Hepatocyte (in vitro differentiated cells): ENCODE measurements at regions not wholly inside any gene's neighbourhood (a gene's known extent, or its start where the extent isn't known, plus 50 kb on each side); places are given as distances from the start of the nearest gene placed in this dataset.
"Not testable (repeated sequence)": the region's sequence is repeated elsewhere in the genome, so short reads cannot be mapped to it uniquely, and the experiment has no call there.

Source experiments
- EZH2 ChIP-seq: fragments of 200-600 bp; sonication (generic); IDR thresholded peaks from 2 replicates; pipeline ENCODE4 v1.6.1; 2016; ENCODE audit warnings: antibody characterized with exemption, mild to moderate bottlenecking, borderline replicate concordance
- EZH2phosphoT487 ChIP-seq: fragments of 200-600 bp; sonication (generic); IDR thresholded peaks from one replicate; pipeline ENCODE4 v1.6.1; 2018; ENCODE audit warnings: antibody characterized with exemption, mild to moderate bottlenecking, low read depth, moderate library complexity; ENCODE audit not compliant: unreplicated experiment, severe bottlenecking
- TF ChIP-seq, protein P1 (sequence below): fragments of 200-600 bp; sonication (generic); IDR thresholded peaks from 2 replicates; pipeline ENCODE4 v1.5.1; 2016; ENCODE audit warnings: antibody characterized with exemption, mild to moderate bottlenecking; ENCODE audit not compliant: poor library complexity

DNA sequence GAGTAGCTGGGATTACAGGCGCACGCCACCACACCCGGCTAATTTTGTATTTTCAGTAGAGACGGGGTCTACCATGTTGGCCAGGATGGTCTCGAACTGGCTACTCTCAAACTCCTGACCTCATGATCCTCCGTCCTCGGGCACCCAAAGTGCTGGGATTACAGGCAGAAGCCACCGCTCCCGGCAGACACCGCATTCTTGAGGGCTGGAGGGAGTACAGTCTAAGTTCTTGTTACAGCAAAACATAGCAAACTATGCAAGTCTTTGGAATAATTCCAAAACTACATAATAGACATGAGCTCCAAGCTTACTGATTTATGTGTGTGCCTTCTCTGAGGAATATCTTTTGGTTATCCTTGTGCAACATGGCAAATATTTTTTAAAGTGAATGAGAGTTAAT, 299.1 kb upstream of the ZNF658 start:
- TF ChIP-seq, protein P1, sequence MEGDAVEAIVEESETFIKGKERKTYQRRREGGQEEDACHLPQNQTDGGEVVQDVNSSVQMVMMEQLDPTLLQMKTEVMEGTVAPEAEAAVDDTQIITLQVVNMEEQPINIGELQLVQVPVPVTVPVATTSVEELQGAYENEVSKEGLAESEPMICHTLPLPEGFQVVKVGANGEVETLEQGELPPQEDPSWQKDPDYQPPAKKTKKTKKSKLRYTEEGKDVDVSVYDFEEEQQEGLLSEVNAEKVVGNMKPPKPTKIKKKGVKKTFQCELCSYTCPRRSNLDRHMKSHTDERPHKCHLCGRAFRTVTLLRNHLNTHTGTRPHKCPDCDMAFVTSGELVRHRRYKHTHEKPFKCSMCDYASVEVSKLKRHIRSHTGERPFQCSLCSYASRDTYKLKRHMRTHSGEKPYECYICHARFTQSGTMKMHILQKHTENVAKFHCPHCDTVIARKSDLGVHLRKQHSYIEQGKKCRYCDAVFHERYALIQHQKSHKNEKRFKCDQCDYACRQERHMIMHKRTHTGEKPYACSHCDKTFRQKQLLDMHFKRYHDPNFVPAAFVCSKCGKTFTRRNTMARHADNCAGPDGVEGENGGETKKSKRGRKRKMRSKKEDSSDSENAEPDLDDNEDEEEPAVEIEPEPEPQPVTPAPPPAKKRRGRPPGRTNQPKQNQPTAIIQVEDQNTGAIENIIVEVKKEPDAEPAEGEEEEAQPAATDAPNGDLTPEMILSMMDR, result not testable (repeated sequence)
- TF ChIP-seq EZH2, EZH2phosphoT487: not testable (repeated sequence)
